OCI-LY3 (cell line): ENCODE measurements at regions not wholly inside any gene's neighbourhood (a gene's known extent, or its start where the extent isn't known, plus 50 kb on each side); places are given as distances from the start of the nearest gene placed in this dataset.

ENCODE experiments used
- CTCF ChIP-seq: fragments of 200-600, 300-600 bp; sonication (generic); IDR thresholded peaks from 2 replicates; pipeline ENCODE4 v1.5.1; 2014; ENCODE audit warnings: antibody characterized with exemption, low read length, low read depth
- EZH2phosphoT487 ChIP-seq: fragments of 200-600 bp; shearing (Covaris generic); IDR thresholded peaks from 2 replicates; pipeline ENCODE4 v1.6.1; 2018; ENCODE audit warnings: antibody characterized with exemption, mixed run types, low read depth

- TF ChIP-seq CTCF (no peak), EZH2phosphoT487 (no peak)
These were observed 372.8 kb upstream of the CELF2 start for GRCh38 chr10:10644676-10645385.
